ENCODE measurements at regions not wholly inside any gene's neighbourhood (a gene's known extent, or its start where the extent isn't known, plus 50 kb on each side); places are given as distances from the start of the nearest gene placed in this dataset.

DNA sequence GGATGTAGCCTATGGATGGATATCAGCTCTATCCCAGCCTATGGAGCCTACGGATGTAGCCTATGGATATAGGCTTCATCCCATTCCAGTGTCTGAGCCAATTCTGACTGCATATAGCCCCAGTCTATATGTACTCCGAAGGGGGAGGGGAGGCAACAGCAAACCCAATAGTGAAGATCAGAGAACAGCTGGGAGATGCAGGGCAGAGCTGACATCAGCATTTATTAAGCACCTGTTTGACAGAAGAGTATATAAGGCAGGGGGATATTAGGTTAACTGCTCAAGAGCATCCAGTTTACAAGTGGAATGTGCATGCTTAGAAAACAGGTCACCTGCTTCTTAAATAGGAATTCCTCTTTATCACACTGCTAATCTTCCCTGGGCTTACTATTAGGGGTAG, 85.2 kb downstream of the TNFAIP3 start:
- TF ChIP-seq, protein P1, sequence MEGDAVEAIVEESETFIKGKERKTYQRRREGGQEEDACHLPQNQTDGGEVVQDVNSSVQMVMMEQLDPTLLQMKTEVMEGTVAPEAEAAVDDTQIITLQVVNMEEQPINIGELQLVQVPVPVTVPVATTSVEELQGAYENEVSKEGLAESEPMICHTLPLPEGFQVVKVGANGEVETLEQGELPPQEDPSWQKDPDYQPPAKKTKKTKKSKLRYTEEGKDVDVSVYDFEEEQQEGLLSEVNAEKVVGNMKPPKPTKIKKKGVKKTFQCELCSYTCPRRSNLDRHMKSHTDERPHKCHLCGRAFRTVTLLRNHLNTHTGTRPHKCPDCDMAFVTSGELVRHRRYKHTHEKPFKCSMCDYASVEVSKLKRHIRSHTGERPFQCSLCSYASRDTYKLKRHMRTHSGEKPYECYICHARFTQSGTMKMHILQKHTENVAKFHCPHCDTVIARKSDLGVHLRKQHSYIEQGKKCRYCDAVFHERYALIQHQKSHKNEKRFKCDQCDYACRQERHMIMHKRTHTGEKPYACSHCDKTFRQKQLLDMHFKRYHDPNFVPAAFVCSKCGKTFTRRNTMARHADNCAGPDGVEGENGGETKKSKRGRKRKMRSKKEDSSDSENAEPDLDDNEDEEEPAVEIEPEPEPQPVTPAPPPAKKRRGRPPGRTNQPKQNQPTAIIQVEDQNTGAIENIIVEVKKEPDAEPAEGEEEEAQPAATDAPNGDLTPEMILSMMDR (IDR thresholded peaks at IDR 0.05) = no peak
- no peak for TF ChIP-seq POLR2A (IDR thresholded peaks at IDR 0.05)

Measured in breast epithelium (tissue), 3 donors.